Lung (tissue), 11 donors: ENCODE measurements at regions not wholly inside any gene's neighbourhood (a gene's known extent, or its start where the extent isn't known, plus 50 kb on each side); places are given as distances from the start of the nearest gene placed in this dataset.

Experiments
- ATAC-seq: fragments of 200-7000 bp; cut with Tn5 transposase; one replicate; pipeline ENCODE4 v1.9.1; 2020; ENCODE audit warnings: moderate number of reproducible peaks; ENCODE audit not compliant: insufficient read depth, low FRiP score
- DNase-seq, 3 donors: peaks; one replicate each; pipeline ENCODE4 v3.0.0-alpha.2; 2013 to 2017
- H3K27ac ChIP-seq, 2 donors: one replicate each; pipeline ENCODE4 v1.5.1; 2013; ENCODE audit warnings: mild to moderate bottlenecking in 2 of 2, moderate library complexity in 2 of 2, control low read depth in 1 of 2, inconsistent platforms in 1 of 2, low read depth in 1 of 2, low read length in 1 of 2
- H3K27me3 ChIP-seq, 3 donors: one replicate each; pipeline ENCODE4 v1.5.1; 2013; ENCODE audit warnings: low read length in 2 of 3; ENCODE audit not compliant: control insufficient read depth in 3 of 3, insufficient read depth in 3 of 3
- H3K36me3 ChIP-seq, 4 donors: one replicate each; pipeline ENCODE4 v1.5.1; 2013; ENCODE audit warnings: low read length in 4 of 4, mild to moderate bottlenecking in 1 of 4, moderate library complexity in 1 of 4; ENCODE audit not compliant: control insufficient read depth in 4 of 4, insufficient read depth in 4 of 4
- H3K4me1 ChIP-seq, 5 donors: one replicate each; pipeline ENCODE4 v1.5.1; 2013; ENCODE audit warnings: low read length in 5 of 5, mild to moderate bottlenecking in 2 of 5, moderate library complexity in 1 of 5; ENCODE audit not compliant: control insufficient read depth in 5 of 5, insufficient read depth in 5 of 5
- H3K4me3 ChIP-seq: one replicate; pipeline ENCODE4 v1.5.1; 2013; ENCODE audit warnings: mild to moderate bottlenecking, control low read depth, moderate library complexity
- H3K9ac ChIP-seq, 2 donors: one replicate each; pipeline ENCODE4 v1.5.1; 2013; ENCODE audit warnings: low read length in 2 of 2, control low read depth in 1 of 2; ENCODE audit not compliant: insufficient read depth in 1 of 2
- H3K9me3 ChIP-seq, 4 donors: one replicate each; pipeline ENCODE4 v1.5.1; 2013; ENCODE audit warnings: low read length in 3 of 4, mild to moderate bottlenecking in 1 of 4, moderate library complexity in 1 of 4; ENCODE audit not compliant: control insufficient read depth in 4 of 4, insufficient read depth in 3 of 4
- CTCF ChIP-seq: IDR thresholded peaks from 2 replicates; pipeline ENCODE4 v1.5.1; 2012; ENCODE audit warnings: mild to moderate bottlenecking; ENCODE audit errors: control extremely low read depth, extremely low read depth
- WGBS, 2 donors: extraction: QIAGEN DNeasy Blood & Tissue Kit; methylation state at CpG; one replicate each; pipeline ENCODE4 v1.1.7; 2013; 5-methylcytosine and 5-hydroxymethylcytosine counted together
- donor health status: control.
- donor health status: control.
- donor health status: Bipolar disorder and iron deficiency.
- donor health status: healthy.
- donor health status: DM: yes; HTN: yes; CAD: no.

- H3K4me3 ChIP-seq: no peak overlapping the region
- H3K36me3 ChIP-seq: no peaks in the 10 kb centered on the region
- no peak overlapping the region for H3K9ac ChIP-seq
- WGBS, 2 donors: 56 to 59% methylated on average over 8 of the region's 8 CpGs
- no peak for DNase-seq
- TF ChIP-seq CTCF: no peak
- peaks cover 0 to 3% (median 0%) of the 10 kb centered on the region in 4 donors for H3K9me3 ChIP-seq
- peaks cover 0 to 6% (median 0%) of the 10 kb centered on the region in 5 donors for H3K4me1 ChIP-seq
- no peak for ATAC-seq
- H3K27ac ChIP-seq: peak overlapping the region in 1 of 2 donors; percentile 55
- no peaks in the 10 kb centered on the region for H3K27me3 ChIP-seq
Observed at GRCh38 chr11:116232364-116232828, 540.4 kb downstream of the BUD13 start.

- TF ChIP-seq CTCF: no peak
- 68 to 86% methylated on average over 7 of the region's 7 CpGs for WGBS, 2 donors
- Histone ChIP-seq H3K9me3 (peaks cover 0 to 3% (median 0%) of the 10 kb centered on the region in 4 donors), H3K27me3 (no peaks in the 10 kb centered on the region), H3K4me1 (peaks cover 0 to 6% (median 0%) of the 10 kb centered on the region in 5 donors), H3K9ac (no peak overlapping the region), H3K4me3 (no peak overlapping the region), H3K27ac (no peak overlapping the region), H3K36me3 (no peaks in the 10 kb centered on the region)
- DNase-seq: peak; percentile 61 to 81 (median 64)
- peak; percentile 87 for ATAC-seq
Observed at GRCh38 chr11:116231543-116231942, 541.2 kb downstream of the BUD13 start.

GRCh38 chr11:116230438-116230837 lies 542.3 kb downstream of the BUD13 start:
- TF ChIP-seq CTCF: no peak
- WGBS, 2 donors: 88 to 95% methylated on average over 8 of the region's 8 CpGs
- Histone ChIP-seq H3K27me3 (no peaks in the 10 kb centered on the region), H3K36me3 (no peaks in the 10 kb centered on the region), H3K9ac (no peak overlapping the region), H3K4me3 (no peak overlapping the region), H3K27ac (no peak overlapping the region), H3K4me1 (peaks cover 0 to 15% (median 0%) of the 10 kb centered on the region in 5 donors), H3K9me3 (peaks cover 0 to 3% (median 0%) of the 10 kb centered on the region in 4 donors)
- DNase-seq (no peak), ATAC-seq (no peak)
